Neural cell (in vitro differentiated cells): ENCODE measurements at regions not wholly inside any gene's neighbourhood (a gene's known extent, or its start where the extent isn't known, plus 50 kb on each side); places are given as distances from the start of the nearest gene placed in this dataset.

ENCODE experiments used
- H2AFZ ChIP-seq: fragments of 200-600, 300-800 bp; sonication (generic), shearing (Covaris generic); 2 replicates; pipeline ENCODE4 v1.6.0; 2014; ENCODE audit warnings: low read depth, mild to moderate bottlenecking, antibody characterized with exemption, low read length, moderate library complexity
- H3F3A ChIP-seq: fragments of 200-600 bp; shearing (Covaris generic); 2 replicates; pipeline ENCODE4 v1.6.1; 2016; ENCODE audit warnings: mild to moderate bottlenecking, moderate library complexity, mixed read lengths, antibody characterized with exemption, low read length; ENCODE audit not compliant: insufficient read depth, poor library complexity, severe bottlenecking
- H3K27ac ChIP-seq: fragments of 200-600, 300-800 bp; sonication (generic), shearing (Covaris generic); 2 replicates; pipeline ENCODE4 v1.5.1; 2014; ENCODE audit warnings: mild to moderate bottlenecking, low read length, moderate library complexity
- H3K27me3 ChIP-seq: fragments of 300-800, 200-600 bp; sonication (generic), shearing (Covaris generic); 2 replicates; pipeline ENCODE4 v1.6.0; 2014; ENCODE audit warnings: mild to moderate bottlenecking, low read depth, low read length, moderate library complexity; ENCODE audit not compliant: insufficient read depth
- H3K36me3 ChIP-seq: fragments of 300-800, 200-600 bp; sonication (generic), shearing (Covaris generic); 2 replicates; pipeline ENCODE4 v1.5.1; 2014; ENCODE audit warnings: mild to moderate bottlenecking, antibody characterized with exemption, low read length, moderate library complexity; ENCODE audit not compliant: insufficient read depth
- H3K4me2 ChIP-seq: fragments of 300-800, 200-600 bp; sonication (generic), shearing (Covaris generic); 2 replicates; pipeline ENCODE4 v1.6.0; 2014; ENCODE audit warnings: mild to moderate bottlenecking, low read length
- H3K4me3 ChIP-seq: fragments of 300-800, 200-600 bp; sonication (generic), shearing (Covaris generic); 2 replicates; pipeline ENCODE4 v1.5.1; 2014; ENCODE audit warnings: mild to moderate bottlenecking, low read length, moderate library complexity
- H3K79me2 ChIP-seq: fragments of 200-600 bp; shearing (Covaris generic); replicated peaks from 2 replicates; pipeline ENCODE4 v1.6.0; 2014; ENCODE audit warnings: mild to moderate bottlenecking, low read length, moderate library complexity; ENCODE audit not compliant: insufficient read depth
- H3K9ac ChIP-seq: fragments of 300-800, 200-600 bp; sonication (generic), shearing (Covaris generic); 2 replicates; pipeline ENCODE4 v1.6.1; 2016; ENCODE audit warnings: mild to moderate bottlenecking, low read length, mixed read lengths
- H3K9me2 ChIP-seq: fragments of 200-600 bp; shearing (Covaris generic); 2 replicates; pipeline ENCODE4 v1.6.1; 2016; ENCODE audit warnings: mild to moderate bottlenecking, low read length, mixed read lengths; ENCODE audit not compliant: insufficient read depth
- H3K9me3 ChIP-seq: fragments of 200-600, 300-800 bp; sonication (generic), shearing (Covaris generic); 2 replicates; pipeline ENCODE4 v1.6.1; 2016; ENCODE audit warnings: mild to moderate bottlenecking, mixed run types, low read length, moderate library complexity, mixed read lengths
- H4K20me1 ChIP-seq: fragments of 200-600 bp; shearing (Covaris generic); 2 replicates; pipeline ENCODE4 v1.6.1; 2016; ENCODE audit warnings: mild to moderate bottlenecking, mixed run types; ENCODE audit not compliant: insufficient read depth
- EP300 ChIP-seq: fragments of 450-650 bp; conservative IDR thresholded peaks from 2 replicates; pipeline ENCODE4 v1.6.1; 2014; ENCODE audit warnings: antibody characterized with exemption, mild to moderate bottlenecking, moderate library complexity; ENCODE audit not compliant: poor library complexity, severe bottlenecking
- EZH2 ChIP-seq: fragments of 200-600, 300-800 bp; shearing (Covaris generic), sonication (generic); IDR thresholded peaks from 2 replicates; pipeline ENCODE4 v1.6.1; 2014; ENCODE audit warnings: antibody characterized with exemption, low read length, borderline replicate concordance, mild to moderate bottlenecking; ENCODE audit not compliant: insufficient read depth, poor library complexity, severe bottlenecking
- MXI1 ChIP-seq: fragments of 450-650 bp; conservative IDR thresholded peaks from 2 replicates; pipeline ENCODE4 v1.6.1; 2014; ENCODE audit warnings: antibody characterized with exemption, mild to moderate bottlenecking; ENCODE audit not compliant: poor library complexity, severe bottlenecking
- POLR2AphosphoS5 ChIP-seq: IDR thresholded peaks from 2 replicates; pipeline ENCODE4 v1.6.1; 2012
- RAD21 ChIP-seq: fragments of 450-650 bp; conservative IDR thresholded peaks from 2 replicates; pipeline ENCODE4 v1.6.1; 2014; ENCODE audit warnings: antibody characterized with exemption, mild to moderate bottlenecking, moderate library complexity
- REST ChIP-seq: IDR thresholded peaks from 2 replicates; pipeline ENCODE4 v1.6.1; 2012; ENCODE audit warnings: borderline replicate concordance
- SMC3 ChIP-seq: fragments of 450-650 bp; conservative IDR thresholded peaks from 2 replicates; pipeline ENCODE4 v1.6.1; 2014; ENCODE audit warnings: antibody characterized with exemption, mild to moderate bottlenecking, moderate library complexity; ENCODE audit not compliant: poor library complexity
- TAF1 ChIP-seq: IDR thresholded peaks from 2 replicates; pipeline ENCODE4 v1.6.1; 2012; ENCODE audit warnings: low read depth
- TF ChIP-seq, protein P1 (sequence below): fragments of 450-650 bp; IDR thresholded peaks from 2 replicates; pipeline ENCODE4 v1.5.1; 2014; ENCODE audit warnings: antibody characterized with exemption, mild to moderate bottlenecking, moderate library complexity; ENCODE audit not compliant: poor library complexity, severe bottlenecking

GRCh38 chr18:38963943-38964660 lies 1398.5 kb upstream of the CELF4 start:
- Histone ChIP-seq H3K4me2 (no peak overlapping the region), H3K9me3 (no peaks in the 10 kb centered on the region), H4K20me1 (no peaks in the 10 kb centered on the region), H3K9ac (no peak overlapping the region), H2AFZ (no peak overlapping the region), H3F3A (no peaks in the 10 kb centered on the region), H3K36me3 (no peaks in the 10 kb centered on the region), H3K4me3 (no peak overlapping the region), H3K27me3 (no peaks in the 10 kb centered on the region), H3K79me2 (no peaks in the 10 kb centered on the region), H3K27ac (no peak overlapping the region), H3K9me2 (no peaks in the 10 kb centered on the region)
- no peak for TF ChIP-seq SMC3
- no peak for TF ChIP-seq EP300
- no peak for TF ChIP-seq MXI1
- TF ChIP-seq EZH2: no peak

- Histone ChIP-seq H3K79me2 (no peaks in the 10 kb centered on the region), H3K27me3 (no peaks in the 10 kb centered on the region), H3F3A (no peaks in the 10 kb centered on the region), H2AFZ (no peak overlapping the region), H3K4me3 (no peak overlapping the region), H3K9me2 (no peaks in the 10 kb centered on the region), H3K4me2 (no peak overlapping the region), H3K9me3 (no peaks in the 10 kb centered on the region), H3K9ac (no peak overlapping the region), H3K36me3 (no peaks in the 10 kb centered on the region), H4K20me1 (no peaks in the 10 kb centered on the region), H3K27ac (no peak overlapping the region)
- TF ChIP-seq REST: no peak
Measured at GRCh38 chr18:38961880-38962279, 1396.3 kb upstream of the CELF4 start.

DNA sequence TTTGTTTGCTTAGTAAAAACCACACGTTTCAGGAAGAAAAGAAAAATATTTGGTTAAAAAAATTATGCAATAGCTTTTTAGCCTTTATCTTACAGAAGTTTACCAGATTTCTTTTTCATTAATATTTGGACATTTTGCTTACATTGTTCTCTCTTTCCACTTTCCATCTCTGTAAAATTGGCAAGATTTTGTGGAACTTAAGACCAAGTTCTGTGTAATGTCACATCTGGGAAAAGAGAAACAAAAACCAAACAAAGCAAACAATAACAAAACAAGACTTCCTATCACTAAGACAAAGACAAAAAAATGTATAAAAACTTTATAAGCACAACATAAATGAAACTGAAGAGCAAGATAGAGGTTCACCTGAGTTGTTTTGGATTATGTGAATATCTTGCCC lies 1392.1 kb upstream of the CELF4 start:
- Histone ChIP-seq H3K27me3 (no peaks in the 10 kb centered on the region), H3K79me2 (no peaks in the 10 kb centered on the region), H3K9me2 (no peaks in the 10 kb centered on the region), H3K4me3 (no peak overlapping the region), H3K27ac (no peak overlapping the region), H2AFZ (no peak overlapping the region), H3K9ac (no peak overlapping the region), H3K36me3 (no peaks in the 10 kb centered on the region), H4K20me1 (no peaks in the 10 kb centered on the region), H3K9me3 (no peaks in the 10 kb centered on the region), H3F3A (no peaks in the 10 kb centered on the region), H3K4me2 (no peak overlapping the region)
- TF ChIP-seq EP300 (no peak), EZH2 (no peak), SMC3 (no peak), RAD21 (no peak), REST (no peak), POLR2AphosphoS5 (no peak), TAF1 (no peak), MXI1 (no peak)
- TF ChIP-seq, protein P1, sequence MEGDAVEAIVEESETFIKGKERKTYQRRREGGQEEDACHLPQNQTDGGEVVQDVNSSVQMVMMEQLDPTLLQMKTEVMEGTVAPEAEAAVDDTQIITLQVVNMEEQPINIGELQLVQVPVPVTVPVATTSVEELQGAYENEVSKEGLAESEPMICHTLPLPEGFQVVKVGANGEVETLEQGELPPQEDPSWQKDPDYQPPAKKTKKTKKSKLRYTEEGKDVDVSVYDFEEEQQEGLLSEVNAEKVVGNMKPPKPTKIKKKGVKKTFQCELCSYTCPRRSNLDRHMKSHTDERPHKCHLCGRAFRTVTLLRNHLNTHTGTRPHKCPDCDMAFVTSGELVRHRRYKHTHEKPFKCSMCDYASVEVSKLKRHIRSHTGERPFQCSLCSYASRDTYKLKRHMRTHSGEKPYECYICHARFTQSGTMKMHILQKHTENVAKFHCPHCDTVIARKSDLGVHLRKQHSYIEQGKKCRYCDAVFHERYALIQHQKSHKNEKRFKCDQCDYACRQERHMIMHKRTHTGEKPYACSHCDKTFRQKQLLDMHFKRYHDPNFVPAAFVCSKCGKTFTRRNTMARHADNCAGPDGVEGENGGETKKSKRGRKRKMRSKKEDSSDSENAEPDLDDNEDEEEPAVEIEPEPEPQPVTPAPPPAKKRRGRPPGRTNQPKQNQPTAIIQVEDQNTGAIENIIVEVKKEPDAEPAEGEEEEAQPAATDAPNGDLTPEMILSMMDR: no peak
